SK-N-SH (cell line): ENCODE measurements at regions not wholly inside any gene's neighbourhood (a gene's known extent, or its start where the extent isn't known, plus 50 kb on each side); places are given as distances from the start of the nearest gene placed in this dataset.

ENCODE experiments used
- CTCF ChIA-PET: fragments of 300-600, 350-600 bp; formaldehyde crosslinking; extraction: SDS; loops from one replicate; lab custom pipeline; 2021; lab: Yijun Ruan, JAX
- POLR2A ChIA-PET: fragments of 350-600 bp; sonication (Branson Sonifier 250); formaldehyde crosslinking; extraction: SDS; loops from one replicate; lab custom pipeline; 2020; ENCODE audit warnings: antibody characterized with exemption, inconsistent platforms; lab: Yijun Ruan, JAX
- DNase-seq: peaks from one replicate; pipeline ENCODE4 v3.0.0; 2012
- H2AFZ ChIP-seq: fragments of 200-600 bp; sonication (generic); 2 replicates; pipeline ENCODE4 v1.8.1; 2016; ENCODE audit warnings: antibody characterized with exemption, mild to moderate bottlenecking, low read depth
- H3F3A ChIP-seq: fragments of 200-600 bp; sonication (generic); replicated peaks from 2 replicates; pipeline ENCODE3; 2016; ENCODE audit warnings: antibody characterized with exemption, mild to moderate bottlenecking; ENCODE audit not compliant: insufficient read depth
- H3K27ac ChIP-seq, 2 experiments: fragments of 200-500 bp in 1 of 2; fragments of 200-600 bp in 1 of 2; sonication (Bioruptor generic) in 1 of 2; sonication (generic), shearing (Covaris generic) in 1 of 2; 2 replicates each; pipeline versions ENCODE4 v1.5.1 to v1.6.1; 2014 to 2016; ENCODE audit warnings: low read depth in 2 of 2, inconsistent platforms in 1 of 2, low read length in 1 of 2, mild to moderate bottlenecking in 1 of 2, mixed read lengths in 1 of 2
- H3K27me3 ChIP-seq: fragments of 200-600 bp; sonication (generic), shearing (Covaris generic); 2 replicates; pipeline ENCODE4 v1.6.1; 2016; ENCODE audit warnings: mixed run types; ENCODE audit not compliant: insufficient read depth
- H3K36me3 ChIP-seq, 2 experiments: fragments of 200-500 bp in 1 of 2; fragments of 200-600 bp in 1 of 2; sonication (Bioruptor generic) in 1 of 2; sonication (generic) in 1 of 2; replicated peaks in 1 of 2; 2 replicates each; pipeline versions ENCODE3 to v1.5.1; 2014 to 2016; ENCODE audit warnings: low read length in 1 of 2, mild to moderate bottlenecking in 1 of 2; ENCODE audit not compliant: insufficient read depth in 2 of 2, control insufficient read depth in 1 of 2
- H3K4me1 ChIP-seq, 2 experiments: fragments of 200-500 bp in 1 of 2; fragments of 200-600 bp in 1 of 2; sonication (Bioruptor generic) in 1 of 2; sonication (generic), shearing (Covaris generic) in 1 of 2; 2 replicates each; pipeline versions ENCODE4 v1.5.1 to v1.6.1; 2014 to 2016; ENCODE audit warnings: low read depth in 1 of 2, low read length in 1 of 2, mixed run types in 1 of 2; ENCODE audit not compliant: insufficient read depth in 2 of 2, control insufficient read depth in 1 of 2
- H3K4me2 ChIP-seq: fragments of 200-600 bp; sonication (generic), shearing (Covaris generic); 2 replicates; pipeline ENCODE4 v1.6.1; 2017; ENCODE audit warnings: mixed run types
- H3K4me3 ChIP-seq, 2 experiments: fragments of 200-500 bp in 1 of 2; fragments of 200-600 bp in 1 of 2; sonication (Bioruptor generic) in 1 of 2; sonication (generic), shearing (Covaris generic) in 1 of 2; 2 replicates each; pipeline versions ENCODE4 v1.5.1 to v1.8.1; 2014 to 2016; ENCODE audit warnings: low read depth in 2 of 2, inconsistent platforms in 1 of 2, low read length in 1 of 2, mild to moderate bottlenecking in 1 of 2, mixed read lengths in 1 of 2, moderate library complexity in 1 of 2
- H3K79me2 ChIP-seq: fragments of 200-600 bp; sonication (generic); 2 replicates; pipeline ENCODE4 v1.8.1; 2017; ENCODE audit warnings: mild to moderate bottlenecking; ENCODE audit not compliant: insufficient read depth
- H3K9ac ChIP-seq: fragments of 200-600 bp; sonication (generic); 2 replicates; pipeline ENCODE4 v1.6.1; 2017; ENCODE audit warnings: mixed run types
- H3K9me2 ChIP-seq: fragments of 200-600 bp; sonication (generic); 2 replicates; pipeline ENCODE4 v1.6.1; 2017; ENCODE audit warnings: mixed run types
- H3K9me3 ChIP-seq: fragments of 200-600 bp; sonication (generic); 2 replicates; pipeline ENCODE4 v1.6.1; 2017; ENCODE audit warnings: mixed run types, mild to moderate bottlenecking, moderate library complexity
- H4K20me1 ChIP-seq: fragments of 200-600 bp; sonication (generic); 2 replicates; pipeline ENCODE4 v1.6.1; 2017; ENCODE audit warnings: mild to moderate bottlenecking, mixed run types; ENCODE audit not compliant: insufficient read depth
- EP300 ChIP-seq, 2 experiments: IDR thresholded peaks; 2 replicates each; pipeline versions ENCODE4 v1.4.0 to v1.6.1; 2012; ENCODE audit warnings: borderline replicate concordance in 1 of 2, low read depth in 1 of 2, low read length in 1 of 2
- FOSL2 ChIP-seq: IDR thresholded peaks from 2 replicates; pipeline ENCODE4 v1.4.0; 2012; ENCODE audit warnings: low read depth, mild to moderate bottlenecking, moderate library complexity, borderline replicate concordance
- FOXJ3 ChIP-seq: sonication (generic); formaldehyde crosslinking; IDR thresholded peaks from 2 replicates; pipeline ENCODE4 v1.5.1; 2020; ENCODE audit warnings: mild to moderate bottlenecking, missing genetic modification reagents
- GABPA ChIP-seq: IDR thresholded peaks from 2 replicates; pipeline ENCODE4 v1.4.0; 2012; ENCODE audit warnings: low read depth, mild to moderate bottlenecking
- JUND ChIP-seq: IDR thresholded peaks from 2 replicates; pipeline ENCODE4 v1.4.0; 2012
- MAX ChIP-seq: IDR thresholded peaks from 2 replicates; pipeline ENCODE4 v1.4.0; 2012; ENCODE audit warnings: low read depth
- MEF2A ChIP-seq: IDR thresholded peaks from 2 replicates; pipeline ENCODE4 v1.4.0; 2012; ENCODE audit warnings: low read depth, borderline replicate concordance
- MXI1 ChIP-seq: IDR thresholded peaks from 2 replicates; pipeline ENCODE4 v1.6.1; 2012; ENCODE audit warnings: mild to moderate bottlenecking, low read depth, low read length, improper control_type of control experiment
- NRF1 ChIP-seq: IDR thresholded peaks from 2 replicates; pipeline ENCODE4 v1.6.1; 2012; ENCODE audit warnings: low read depth, mild to moderate bottlenecking, low read length
- PBX3 ChIP-seq: IDR thresholded peaks from 2 replicates; pipeline ENCODE4; 2012
- RAD21 ChIP-seq: IDR thresholded peaks from 2 replicates; pipeline ENCODE4 v1.6.1; 2012; ENCODE audit warnings: mild to moderate bottlenecking, low read length
- RCOR1 ChIP-seq: fragments of 150-350 bp; IDR thresholded peaks from 2 replicates; pipeline ENCODE4 v1.6.1; 2017; ENCODE audit warnings: antibody characterized with exemption, low read length
- RFX5 ChIP-seq: IDR thresholded peaks from 2 replicates; pipeline ENCODE4 v1.6.1; 2012; ENCODE audit warnings: mild to moderate bottlenecking, improper control_type of control experiment, low read length
- RXRA ChIP-seq: IDR thresholded peaks from 2 replicates; pipeline ENCODE4 v1.4.0; 2012; ENCODE audit warnings: low read depth, mild to moderate bottlenecking, borderline replicate concordance
- SIN3A ChIP-seq: IDR thresholded peaks from 2 replicates; pipeline ENCODE4 v1.6.1; 2012; ENCODE audit warnings: low read depth, mild to moderate bottlenecking, low read length, moderate library complexity, borderline replicate concordance
- TAF1 ChIP-seq: IDR thresholded peaks from 2 replicates; pipeline ENCODE4 v1.6.1; 2012; ENCODE audit warnings: low read depth, mild to moderate bottlenecking, low read length, moderate library complexity, borderline replicate concordance
- TCF12 ChIP-seq: IDR thresholded peaks from 2 replicates; pipeline ENCODE4 v1.4.0; 2012
- YY1 ChIP-seq: IDR thresholded peaks from 2 replicates; pipeline ENCODE4 v1.4.0; 2012; ENCODE audit warnings: low read depth, mild to moderate bottlenecking
- WGBS: methylation state at CpG from one replicate; pipeline ENCODE4 v1.1.6; 2017; ENCODE audit warnings: low lambda C conversion rate; 5-methylcytosine and 5-hydroxymethylcytosine counted together
- TF ChIP-seq, protein P1 (sequence below): fragments of 150-350 bp; IDR thresholded peaks from 2 replicates; pipeline ENCODE4 v1.6.1; 2017; ENCODE audit warnings: antibody characterized with exemption, low read length, low read depth, borderline replicate concordance
- TF ChIP-seq, protein P2 (sequence below): IDR thresholded peaks from 2 replicates; pipeline ENCODE4 v1.6.1; 2012; ENCODE audit warnings: mild to moderate bottlenecking, low read depth, low read length, moderate library complexity
- TF ChIP-seq, protein P3 (sequence below): fragments of 150-350 bp; IDR thresholded peaks from 2 replicates; pipeline ENCODE4 v1.6.1; 2016; ENCODE audit warnings: mild to moderate bottlenecking, low read depth, low read length

GRCh38 chr1:168924976-168925375, 181.5 kb upstream of the ATP1B1 start:
- Histone ChIP-seq H3K79me2 (no peaks in the 10 kb centered on the region), H3K9me3 (no peaks in the 10 kb centered on the region), H3K27me3 (no peaks in the 10 kb centered on the region), H3K9me2 (no peaks in the 10 kb centered on the region), H4K20me1 (no peaks in the 10 kb centered on the region), H3K4me1 (no peaks in the 10 kb centered on the region; a peak in 1 of 4 replicates), H3K4me2 (no peak overlapping the region), H3K9ac (no peak overlapping the region), H2AFZ (no peak overlapping the region), H3K27ac (no peak overlapping the region), H3F3A (no peaks in the 10 kb centered on the region), H3K36me3 (no peaks in the 10 kb centered on the region), H3K4me3 (no peak overlapping the region)
- WGBS = 46% methylated on average over 1 of the region's 1 CpG
- DNase-seq = no peak
- ChIA-PET CTCF (no interaction called here), POLR2A (no interaction called here)
- TF ChIP-seq RCOR1 (no peak), FOSL2 (no peak), RXRA (no peak), MEF2A (no peak), NRF1 (no peak), GABPA (no peak), MAX (no peak), FOXJ3 (no peak), PBX3 (no peak), JUND (no peak), TAF1 (no peak), RAD21 (no peak), RFX5 (no peak), MXI1 (no peak)
- TF ChIP-seq, protein P1, sequence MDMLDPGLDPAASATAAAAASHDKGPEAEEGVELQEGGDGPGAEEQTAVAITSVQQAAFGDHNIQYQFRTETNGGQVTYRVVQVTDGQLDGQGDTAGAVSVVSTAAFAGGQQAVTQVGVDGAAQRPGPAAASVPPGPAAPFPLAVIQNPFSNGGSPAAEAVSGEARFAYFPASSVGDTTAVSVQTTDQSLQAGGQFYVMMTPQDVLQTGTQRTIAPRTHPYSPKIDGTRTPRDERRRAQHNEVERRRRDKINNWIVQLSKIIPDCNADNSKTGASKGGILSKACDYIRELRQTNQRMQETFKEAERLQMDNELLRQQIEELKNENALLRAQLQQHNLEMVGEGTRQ = no peak

DNA sequence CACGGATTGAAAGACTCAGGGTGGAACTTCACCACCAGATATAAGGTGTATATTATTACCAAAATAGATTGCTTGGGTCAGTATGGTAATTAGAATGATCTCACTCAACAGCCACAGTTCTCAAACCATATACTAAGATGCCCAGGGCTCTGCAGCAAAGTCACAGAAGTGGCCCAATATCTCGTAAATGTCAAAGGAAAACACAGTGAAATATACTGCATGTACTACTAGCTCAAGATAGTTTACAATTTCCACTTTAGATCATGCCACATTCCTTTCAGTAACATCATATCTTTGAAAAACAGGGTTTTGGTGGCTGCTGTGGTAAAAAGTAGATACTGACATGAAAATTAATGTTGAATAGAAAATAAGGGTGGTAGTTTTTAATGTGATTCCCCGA, 180.3 kb upstream of the ATP1B1 start:
- POLR2A ChIA-PET = no interaction called here
- CTCF ChIA-PET = no interaction called here
- TF ChIP-seq MAX = no peak
- TF ChIP-seq RXRA = no peak
- no peak for TF ChIP-seq TCF12
- TF ChIP-seq, protein P2, sequence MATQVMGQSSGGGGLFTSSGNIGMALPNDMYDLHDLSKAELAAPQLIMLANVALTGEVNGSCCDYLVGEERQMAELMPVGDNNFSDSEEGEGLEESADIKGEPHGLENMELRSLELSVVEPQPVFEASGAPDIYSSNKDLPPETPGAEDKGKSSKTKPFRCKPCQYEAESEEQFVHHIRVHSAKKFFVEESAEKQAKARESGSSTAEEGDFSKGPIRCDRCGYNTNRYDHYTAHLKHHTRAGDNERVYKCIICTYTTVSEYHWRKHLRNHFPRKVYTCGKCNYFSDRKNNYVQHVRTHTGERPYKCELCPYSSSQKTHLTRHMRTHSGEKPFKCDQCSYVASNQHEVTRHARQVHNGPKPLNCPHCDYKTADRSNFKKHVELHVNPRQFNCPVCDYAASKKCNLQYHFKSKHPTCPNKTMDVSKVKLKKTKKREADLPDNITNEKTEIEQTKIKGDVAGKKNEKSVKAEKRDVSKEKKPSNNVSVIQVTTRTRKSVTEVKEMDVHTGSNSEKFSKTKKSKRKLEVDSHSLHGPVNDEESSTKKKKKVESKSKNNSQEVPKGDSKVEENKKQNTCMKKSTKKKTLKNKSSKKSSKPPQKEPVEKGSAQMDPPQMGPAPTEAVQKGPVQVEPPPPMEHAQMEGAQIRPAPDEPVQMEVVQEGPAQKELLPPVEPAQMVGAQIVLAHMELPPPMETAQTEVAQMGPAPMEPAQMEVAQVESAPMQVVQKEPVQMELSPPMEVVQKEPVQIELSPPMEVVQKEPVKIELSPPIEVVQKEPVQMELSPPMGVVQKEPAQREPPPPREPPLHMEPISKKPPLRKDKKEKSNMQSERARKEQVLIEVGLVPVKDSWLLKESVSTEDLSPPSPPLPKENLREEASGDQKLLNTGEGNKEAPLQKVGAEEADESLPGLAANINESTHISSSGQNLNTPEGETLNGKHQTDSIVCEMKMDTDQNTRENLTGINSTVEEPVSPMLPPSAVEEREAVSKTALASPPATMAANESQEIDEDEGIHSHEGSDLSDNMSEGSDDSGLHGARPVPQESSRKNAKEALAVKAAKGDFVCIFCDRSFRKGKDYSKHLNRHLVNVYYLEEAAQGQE = no peak
- TF ChIP-seq MXI1 = no peak
- TF ChIP-seq EP300 (IDR thresholded peaks at IDR 0.05; ENCODE audit: borderline replicate concordance in 1 of 2, low read depth in 1 of 2, low read length in 1 of 2) = no peak
- TF ChIP-seq TAF1 = no peak
- TF ChIP-seq, protein P3, sequence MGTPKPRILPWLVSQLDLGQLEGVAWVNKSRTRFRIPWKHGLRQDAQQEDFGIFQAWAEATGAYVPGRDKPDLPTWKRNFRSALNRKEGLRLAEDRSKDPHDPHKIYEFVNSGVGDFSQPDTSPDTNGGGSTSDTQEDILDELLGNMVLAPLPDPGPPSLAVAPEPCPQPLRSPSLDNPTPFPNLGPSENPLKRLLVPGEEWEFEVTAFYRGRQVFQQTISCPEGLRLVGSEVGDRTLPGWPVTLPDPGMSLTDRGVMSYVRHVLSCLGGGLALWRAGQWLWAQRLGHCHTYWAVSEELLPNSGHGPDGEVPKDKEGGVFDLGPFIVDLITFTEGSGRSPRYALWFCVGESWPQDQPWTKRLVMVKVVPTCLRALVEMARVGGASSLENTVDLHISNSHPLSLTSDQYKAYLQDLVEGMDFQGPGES = no peak
- TF ChIP-seq SIN3A = no peak
- TF ChIP-seq YY1 = no peak
- TF ChIP-seq RFX5 = no peak
- H3K4me2 ChIP-seq = no peak overlapping the region
- H2AFZ ChIP-seq = no peak overlapping the region
- no peak overlapping the region for H3K4me3 ChIP-seq
- no peaks in the 10 kb centered on the region for H3K9me2 ChIP-seq
- H3F3A ChIP-seq = no peaks in the 10 kb centered on the region
- DNase-seq = no peak
- H3K9me3 ChIP-seq = no peaks in the 10 kb centered on the region
- H4K20me1 ChIP-seq = no peaks in the 10 kb centered on the region
- H3K79me2 ChIP-seq = no peaks in the 10 kb centered on the region
- no peaks in the 10 kb centered on the region; a peak in 1 of 4 replicates for H3K4me1 ChIP-seq
- no peaks in the 10 kb centered on the region for H3K36me3 ChIP-seq
- no peaks in the 10 kb centered on the region for H3K27me3 ChIP-seq
- H3K9ac ChIP-seq = no peak overlapping the region
- no peak overlapping the region for H3K27ac ChIP-seq
- 54% methylated on average over 3 of the region's 3 CpGs for WGBS
